ENCODE measurements at regions not wholly inside any gene's neighbourhood (a gene's known extent, or its start where the extent isn't known, plus 50 kb on each side); places are given as distances from the start of the nearest gene placed in this dataset.

GRCh38 chr7:51757960-51758359 lies 441.4 kb upstream of the COBL start:
- Histone ChIP-seq H3K4me3 (no peak overlapping the region), H3K27ac (no peak overlapping the region), H3K9me3 (no peaks in the 10 kb centered on the region), H3K4me1 (no peaks in the 10 kb centered on the region), H3K36me3 (no peaks in the 10 kb centered on the region), H3K27me3 (no peaks in the 10 kb centered on the region)
- DNase-seq (no peak), ATAC-seq (no peak)
- intact Hi-C loops (cut with DNase I): no loop called here
- TF ChIP-seq CTCF (IDR thresholded peaks at IDR 0.05): no peak

- ATAC-seq: no peak
- no peaks in the 10 kb centered on the region for H3K4me1 ChIP-seq
- intact Hi-C loops (cut with DNase I): no loop called here
- DNase-seq: no peak
- H3K27ac ChIP-seq: no peak overlapping the region
- TF ChIP-seq CTCF (IDR thresholded peaks at IDR 0.05): no peak
- H3K9me3 ChIP-seq: no peaks in the 10 kb centered on the region
- H3K4me3 ChIP-seq: no peak overlapping the region
- H3K36me3 ChIP-seq: no peaks in the 10 kb centered on the region
- H3K27me3 ChIP-seq: no peaks in the 10 kb centered on the region
Observed at GRCh38 chr7:51732951-51733350, 416.3 kb upstream of the COBL start.

- no peak for TF ChIP-seq CTCF (IDR thresholded peaks at IDR 0.05)
- no peaks in the 10 kb centered on the region for H3K36me3 ChIP-seq
- no peaks in the 10 kb centered on the region for H3K9me3 ChIP-seq
- DNase-seq: no peak
- H3K4me3 ChIP-seq: no peak overlapping the region
- ATAC-seq: no peak
- H3K27me3 ChIP-seq: no peaks in the 10 kb centered on the region
- no peaks in the 10 kb centered on the region for H3K4me1 ChIP-seq
- intact Hi-C loops (cut with DNase I): no loop called here
- H3K27ac ChIP-seq: no peak overlapping the region
Observed at GRCh38 chr7:51732116-51732515, 415.5 kb upstream of the COBL start.

- Histone ChIP-seq H3K4me3 (no peak overlapping the region), H3K27me3 (no peaks in the 10 kb centered on the region)
Observed at GRCh38 chr7:51731075-51731474, 414.5 kb upstream of the COBL start.

GRCh38 chr7:51727441-51727840 lies 410.8 kb upstream of the COBL start:
- Histone ChIP-seq H3K27ac (no peak overlapping the region), H3K36me3 (no peaks in the 10 kb centered on the region), H3K4me1 (no peaks in the 10 kb centered on the region), H3K9me3 (no peaks in the 10 kb centered on the region), H3K27me3 (no peaks in the 10 kb centered on the region), H3K4me3 (no peak overlapping the region)
- intact Hi-C loops (cut with DNase I): no loop called here
- TF ChIP-seq CTCF (IDR thresholded peaks at IDR 0.05): no peak
- ATAC-seq: no peak
- DNase-seq: no peak

More at GRCh38 chr7:51731075-51731474, 414.5 kb upstream of the COBL start:
- Histone ChIP-seq H3K27ac (no peak overlapping the region), H3K4me1 (no peaks in the 10 kb centered on the region), H3K36me3 (no peaks in the 10 kb centered on the region), H3K9me3 (no peaks in the 10 kb centered on the region)
- no peak for DNase-seq
- intact Hi-C loops (cut with DNase I): no loop called here
- no peak for ATAC-seq
- TF ChIP-seq CTCF (IDR thresholded peaks at IDR 0.05): no peak

- H3K4me1 ChIP-seq: no peaks in the 10 kb centered on the region
- no peaks in the 10 kb centered on the region for H3K36me3 ChIP-seq
- DNase-seq (no peak), ATAC-seq (no peak)
- H3K27ac ChIP-seq: no peak overlapping the region
- intact Hi-C loops (cut with DNase I): no loop called here
- peaks cover 3% of the 10 kb centered on the region for H3K9me3 ChIP-seq
- no peak for TF ChIP-seq CTCF (IDR thresholded peaks at IDR 0.05)
- no peak overlapping the region for H3K4me3 ChIP-seq
- H3K27me3 ChIP-seq: no peaks in the 10 kb centered on the region
Observed at GRCh38 chr7:51706851-51707250, 390.2 kb upstream of the COBL start.
